HG03064 (cell line): ENCODE measurements at regions not wholly inside any gene's neighbourhood (a gene's known extent, or its start where the extent isn't known, plus 50 kb on each side); places are given as distances from the start of the nearest gene placed in this dataset.

Source experiments
- ATAC-seq: cut with Tn5 transposase; IDR thresholded peaks from one replicate; pipeline ENCODE4 v1.9.1; 2021; ENCODE audit warnings: low read depth; ENCODE audit not compliant: unreplicated experiment

DNA sequence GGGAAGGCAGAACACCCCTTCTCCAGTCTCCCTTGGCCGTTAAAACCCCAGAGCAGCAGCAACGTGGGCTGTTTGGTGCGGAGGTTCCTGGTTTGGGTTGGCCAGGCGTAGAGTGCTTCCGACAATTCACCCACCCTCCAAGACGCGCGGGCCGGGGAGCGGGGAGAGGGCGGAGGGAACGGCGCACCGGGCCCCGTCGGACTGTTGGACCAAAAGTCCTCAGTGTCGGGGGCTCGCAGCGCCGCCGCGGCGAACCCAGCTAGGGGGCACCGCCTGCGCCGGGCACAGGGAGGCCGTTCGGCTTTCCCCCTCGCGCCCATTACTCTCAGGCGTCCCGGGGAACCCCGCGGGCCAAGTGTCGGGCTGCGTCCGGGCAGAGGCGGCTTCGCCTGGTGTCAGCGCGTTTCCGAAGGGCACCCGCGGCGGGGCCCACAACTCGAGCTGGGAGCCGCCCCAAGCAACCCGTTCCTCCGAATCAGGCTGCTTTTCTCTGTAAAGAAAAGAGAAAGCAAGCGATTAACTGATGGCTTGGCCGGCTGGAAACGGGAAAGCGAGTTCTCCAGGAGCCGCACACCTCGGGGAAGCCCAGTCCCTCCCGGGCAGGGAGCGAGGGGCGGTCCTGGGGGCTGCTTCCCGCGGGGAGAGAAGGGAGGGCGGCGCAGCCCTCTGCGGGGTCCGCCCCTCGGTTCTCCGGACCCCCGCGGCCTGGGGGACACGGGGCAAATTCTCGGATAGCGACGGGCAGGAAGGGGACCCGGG, 145.5 kb downstream of the ERCC6L2 start:
- ATAC-seq = no peak

DNA sequence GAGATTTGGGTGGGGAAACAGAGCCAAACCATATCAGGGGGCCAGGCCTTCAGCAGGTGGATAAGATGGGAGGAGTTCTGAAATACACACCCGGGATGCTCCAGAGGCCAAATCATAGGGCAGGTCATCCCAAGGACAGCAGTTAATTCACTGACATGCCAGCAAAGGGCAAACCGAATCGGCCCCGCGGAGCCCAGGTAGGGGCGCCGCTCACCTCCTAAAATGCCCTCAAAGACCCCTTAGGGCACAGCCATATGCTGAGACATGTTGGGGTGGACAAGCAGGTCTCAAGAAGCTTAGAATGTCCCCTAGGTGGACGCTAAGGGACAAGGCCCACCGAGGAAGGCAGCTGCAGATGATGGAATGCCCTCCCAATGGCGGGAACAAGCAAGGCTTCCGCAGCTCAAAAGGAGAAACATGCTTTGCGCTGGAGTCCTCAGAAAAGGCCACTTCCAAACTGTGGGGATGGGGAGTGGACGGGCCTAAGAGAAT, 144.9 kb downstream of the ERCC6L2 start:
- no peak for ATAC-seq
